ENCODE measurements at regions not wholly inside any gene's neighbourhood (a gene's known extent, or its start where the extent isn't known, plus 50 kb on each side); places are given as distances from the start of the nearest gene placed in this dataset.
"Not testable (repeated sequence)": the region's sequence is repeated elsewhere in the genome, so short reads cannot be mapped to it uniquely, and the experiment has no call there.

GRCh38 chr1:157367091-157367739 is 185.1 kb downstream of the FCRL5 start:
- no peak for DNase-seq

GRCh38 chr1:157364612-157365011 is 187.7 kb downstream of the FCRL5 start:
- no peak for DNase-seq

- DNase-seq: no peak
Observed at GRCh38 chr1:157363660-157364140, 188.6 kb downstream of the FCRL5 start.

- DNase-seq: peak in 1 of 2 experiments; percentile 85
Observed at GRCh38 chr1:157360023-157360390, 192.3 kb downstream of the FCRL5 start.

GRCh38 chr1:157359314-157360022 is 192.8 kb downstream of the FCRL5 start:
- DNase-seq: peak; percentile 85 to 87

- DNase-seq: peak; percentile 91 to 93
Observed at GRCh38 chr1:157357111-157357510, 195.2 kb downstream of the FCRL5 start.

GRCh38 chr1:157356601-157357000 is 195.7 kb downstream of the FCRL5 start:
- no peak for DNase-seq

- no peak for DNase-seq
Observed at GRCh38 chr1:157353546-157353945, 198.8 kb downstream of the FCRL5 start.

GRCh38 chr1:157352817-157353408 is 199.4 kb downstream of the FCRL5 start:
- DNase-seq: no peak

GRCh38 chr1:157352216-157352615 is 200.1 kb downstream of the FCRL5 start:
- no peak for DNase-seq

GRCh38 chr1:157351800-157352199 is 200.5 kb downstream of the FCRL5 start:
- not testable (repeated sequence) for DNase-seq

GRCh38 chr1:157348538-157349480 is 203.5 kb downstream of the FCRL5 start:
- DNase-seq: no peak

GRCh38 chr1:157347506-157347905 is 204.8 kb downstream of the FCRL5 start:
- DNase-seq: no peak

GRCh38 chr1:157337785-157338184 is 199.6 kb upstream of the ETV3 start:
- DNase-seq: not testable (repeated sequence)

- no peak for DNase-seq
Observed at GRCh38 chr1:157335056-157335455, 196.9 kb upstream of the ETV3 start.

GRCh38 chr1:157334041-157334440 is 195.8 kb upstream of the ETV3 start:
- no peak for DNase-seq

GRCh38 chr1:157330177-157330576 is 192.0 kb upstream of the ETV3 start:
- DNase-seq: not testable (repeated sequence)

GRCh38 chr1:157328120-157328519 is 189.9 kb upstream of the ETV3 start:
- DNase-seq: not testable (repeated sequence)

- DNase-seq: no peak
Observed at GRCh38 chr1:157326173-157326859, 188.1 kb upstream of the ETV3 start.

GRCh38 chr1:157325220-157325619 is 187.0 kb upstream of the ETV3 start:
- DNase-seq: no peak

- not testable (repeated sequence) for DNase-seq
Observed at GRCh38 chr1:157321972-157322371, 183.8 kb upstream of the ETV3 start.

GRCh38 chr1:157319567-157319966 is 181.4 kb upstream of the ETV3 start:
- DNase-seq: no peak
